Occipital lobe (tissue), 1 donor: ENCODE measurements at regions not wholly inside any gene's neighbourhood (a gene's known extent, or its start where the extent isn't known, plus 50 kb on each side); places are given as distances from the start of the nearest gene placed in this dataset.

Experiments used
- DNase-seq: peaks from one replicate; lab custom pipeline; 2025; lab: John Stamatoyannopoulos, UW

DNA sequence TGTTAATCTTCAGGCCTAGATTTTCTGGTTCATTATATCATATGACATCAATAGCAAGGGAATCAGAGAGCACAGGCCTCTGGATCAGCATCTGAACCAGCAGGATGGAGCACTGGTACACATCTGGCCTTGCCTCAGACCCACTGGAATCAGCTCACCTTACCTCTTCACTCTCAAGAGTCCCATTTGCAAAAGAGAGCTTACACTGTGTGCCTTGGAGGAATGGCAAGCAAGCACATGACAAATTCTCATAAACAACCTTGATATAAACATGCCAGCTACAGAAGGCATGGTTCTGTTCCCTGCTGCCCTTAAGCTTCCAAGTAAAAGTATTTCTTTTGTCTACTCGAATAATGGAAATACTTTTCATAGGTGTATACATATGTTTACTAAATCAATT lies 128.6 kb upstream of the CPM start:
- DNase-seq = no peak

DNA sequence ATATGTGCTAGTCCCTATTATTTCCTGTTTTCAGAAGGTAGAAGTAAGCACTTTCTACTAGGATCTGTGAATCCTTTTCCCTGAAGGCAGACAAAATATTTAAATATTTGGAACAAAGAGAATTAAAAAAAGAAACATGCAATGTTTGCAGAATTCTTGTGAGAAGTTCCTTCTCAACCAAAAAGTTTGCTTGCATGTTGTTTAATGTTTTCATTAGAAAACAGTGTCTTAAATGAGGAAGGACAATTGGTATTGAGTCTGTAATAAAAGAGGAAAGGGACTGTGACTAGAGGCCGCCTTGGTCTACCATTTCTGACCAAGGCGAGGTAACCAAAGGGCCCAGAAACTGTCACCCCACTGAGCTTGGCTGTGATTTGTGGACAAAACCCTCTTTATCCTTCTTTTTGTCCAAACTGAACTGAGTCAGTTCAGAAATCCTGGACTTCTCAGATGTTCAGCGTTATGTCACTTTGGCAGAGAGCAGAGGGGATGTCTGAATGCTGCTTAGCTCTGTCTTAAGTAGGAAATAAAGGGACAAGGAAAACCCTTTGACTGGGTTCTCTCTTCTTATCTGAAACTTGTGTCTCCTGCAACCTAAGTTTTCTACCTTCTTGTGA lies 129.8 kb upstream of the CPM start:
- DNase-seq = no peak

DNA sequence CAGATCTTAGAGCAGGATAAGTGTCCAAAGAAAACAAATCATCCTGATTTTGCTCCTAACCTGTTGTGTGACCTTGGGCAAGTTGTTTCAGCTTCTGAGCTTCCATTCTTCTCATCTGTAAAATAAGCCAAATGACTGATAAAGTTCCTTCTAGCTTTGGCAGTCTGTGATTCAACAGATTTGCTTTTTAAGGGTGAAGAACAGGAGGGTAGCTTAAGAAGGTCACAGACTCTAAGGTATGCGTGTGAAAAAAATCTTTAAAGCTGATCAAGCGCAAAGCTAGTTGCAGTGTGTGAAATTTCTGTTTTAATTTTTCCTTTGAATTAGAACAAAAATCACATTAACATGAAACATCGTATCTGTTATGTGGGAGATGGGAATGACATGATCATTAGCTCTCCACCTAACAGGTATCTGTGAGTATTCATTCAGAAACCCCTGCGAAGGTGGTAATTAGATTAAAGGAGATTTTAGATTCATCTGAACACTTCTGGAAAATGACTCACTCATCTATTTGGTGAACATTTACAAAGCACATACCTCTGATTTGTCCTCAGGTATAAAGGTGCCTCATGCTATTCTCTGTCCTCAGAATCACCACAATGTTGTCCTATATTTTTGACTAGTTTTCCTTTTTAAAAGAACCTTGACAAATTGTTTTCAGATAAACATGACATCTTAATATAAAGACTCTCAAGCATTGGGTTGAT lies 131.9 kb upstream of the CPM start:
- DNase-seq = no peak

DNA sequence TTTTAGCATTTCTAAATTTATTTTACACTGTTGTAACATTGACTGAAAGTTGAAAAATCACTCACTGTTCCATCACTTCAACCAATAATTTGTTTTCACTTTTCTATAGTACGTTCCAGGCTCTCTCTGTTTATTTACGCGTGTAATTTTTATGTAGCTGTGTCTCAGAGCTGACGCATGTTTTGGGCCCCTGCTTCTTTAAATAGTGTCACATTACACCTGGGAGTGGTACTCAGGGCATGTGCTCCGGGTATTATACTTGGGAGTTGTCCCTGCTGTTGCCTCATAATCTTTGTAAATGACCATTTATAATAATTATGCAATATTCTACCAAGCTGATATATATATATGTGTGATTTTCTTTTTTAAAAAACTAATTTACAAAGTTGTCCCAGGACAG lies 132.8 kb upstream of the CPM start:
- no peak for DNase-seq

DNA sequence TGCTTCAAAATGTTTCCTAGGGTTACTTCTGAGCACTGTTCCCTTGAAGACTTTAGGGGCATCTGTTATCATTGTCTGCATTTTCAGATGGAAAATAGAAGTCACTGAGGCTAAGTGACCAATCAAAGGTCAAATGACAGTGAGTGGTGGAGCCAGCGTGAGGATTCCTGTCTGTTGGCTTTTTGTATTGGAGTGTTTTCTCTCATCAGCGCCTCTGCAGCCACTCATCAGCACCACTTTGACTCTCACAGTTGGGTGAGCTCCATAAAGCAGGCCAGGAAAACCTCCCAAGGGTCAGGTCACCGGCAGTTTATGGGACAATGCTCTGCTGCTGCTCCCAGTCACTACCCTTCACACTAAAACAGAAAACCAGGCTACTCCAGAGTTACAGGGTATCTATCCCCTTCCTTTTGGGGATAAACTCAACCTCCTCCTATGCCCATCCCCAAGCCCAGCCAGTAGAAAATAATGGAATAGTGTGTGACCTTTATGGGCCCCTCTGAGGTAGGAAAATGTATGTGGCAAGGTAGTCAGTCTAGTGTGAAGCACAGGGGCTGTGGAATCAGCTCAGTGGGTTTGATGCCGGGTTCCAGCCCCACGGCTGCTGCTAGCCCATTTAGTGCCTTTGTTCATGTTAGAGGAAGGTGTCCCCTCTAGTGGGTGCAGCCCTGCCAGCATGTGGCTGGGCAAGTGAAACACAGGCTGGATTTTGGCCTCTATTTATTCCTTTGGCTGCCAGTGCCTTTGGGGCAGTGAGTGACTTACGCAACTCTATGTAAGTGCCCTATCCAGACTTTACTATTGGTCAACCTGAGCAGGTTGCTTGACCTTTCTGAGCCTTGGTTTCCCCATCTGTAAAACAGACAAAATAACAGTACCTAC lies 133.8 kb upstream of the CPM start:
- DNase-seq = no peak

DNA sequence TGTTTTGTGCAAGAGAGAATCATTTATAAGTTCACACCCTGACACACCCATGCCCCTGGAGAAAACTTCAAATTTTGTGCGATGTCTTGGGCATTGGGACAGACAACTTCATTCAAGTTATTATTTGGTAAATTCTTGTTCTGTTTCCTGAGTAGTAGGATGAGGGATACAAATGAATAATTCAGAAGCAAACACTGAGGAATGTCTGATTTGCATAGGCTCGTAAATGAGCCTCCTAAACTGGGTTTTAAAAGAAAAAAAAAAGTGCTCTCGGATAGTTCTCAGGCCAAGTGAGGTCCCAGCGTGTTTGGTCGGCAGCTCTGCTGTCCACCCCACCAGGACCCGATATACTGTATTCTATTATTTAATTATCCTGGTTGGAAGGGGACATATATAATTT lies 134.7 kb upstream of the CPM start:
- DNase-seq = no peak

DNA sequence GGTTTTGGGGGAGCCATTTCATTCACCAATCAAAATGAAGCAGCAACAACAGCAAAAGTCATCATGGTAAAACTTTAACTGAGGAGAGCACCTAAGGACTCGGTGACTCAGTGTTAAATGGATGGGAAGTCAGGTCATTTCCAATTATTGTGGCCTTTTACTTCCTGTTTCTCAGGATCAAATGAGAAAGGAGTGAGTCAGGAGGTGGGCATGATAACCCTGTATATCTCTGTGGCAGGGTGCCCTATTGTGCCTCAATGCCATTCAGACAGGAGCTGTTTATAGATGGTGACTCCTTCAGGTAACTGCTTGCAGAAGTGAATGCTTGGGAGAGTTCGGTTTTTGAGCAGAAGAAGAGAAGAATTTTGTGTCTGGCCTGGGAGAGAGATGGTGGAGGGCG lies 135.5 kb upstream of the CPM start:
- no peak for DNase-seq

DNA sequence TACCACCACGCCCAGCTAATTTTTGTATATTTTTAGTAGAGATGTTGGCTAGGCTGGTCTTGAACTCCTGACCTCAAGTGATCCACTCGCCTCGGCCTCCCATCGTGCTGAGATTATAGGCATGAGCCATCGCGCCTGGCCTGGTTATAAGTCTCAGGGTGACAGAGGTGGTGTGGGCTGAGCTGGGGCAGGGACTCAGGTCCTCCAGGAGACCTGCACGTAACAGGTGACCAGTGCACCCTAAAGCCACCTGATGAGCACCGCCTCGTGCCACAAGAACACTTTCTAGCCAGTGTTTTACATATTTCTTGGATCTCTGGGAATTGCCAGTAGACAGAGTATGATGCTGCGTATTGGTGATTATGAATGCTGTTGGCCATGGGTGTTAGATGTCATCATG lies 136.5 kb upstream of the CPM start:
- DNase-seq = no peak

DNA sequence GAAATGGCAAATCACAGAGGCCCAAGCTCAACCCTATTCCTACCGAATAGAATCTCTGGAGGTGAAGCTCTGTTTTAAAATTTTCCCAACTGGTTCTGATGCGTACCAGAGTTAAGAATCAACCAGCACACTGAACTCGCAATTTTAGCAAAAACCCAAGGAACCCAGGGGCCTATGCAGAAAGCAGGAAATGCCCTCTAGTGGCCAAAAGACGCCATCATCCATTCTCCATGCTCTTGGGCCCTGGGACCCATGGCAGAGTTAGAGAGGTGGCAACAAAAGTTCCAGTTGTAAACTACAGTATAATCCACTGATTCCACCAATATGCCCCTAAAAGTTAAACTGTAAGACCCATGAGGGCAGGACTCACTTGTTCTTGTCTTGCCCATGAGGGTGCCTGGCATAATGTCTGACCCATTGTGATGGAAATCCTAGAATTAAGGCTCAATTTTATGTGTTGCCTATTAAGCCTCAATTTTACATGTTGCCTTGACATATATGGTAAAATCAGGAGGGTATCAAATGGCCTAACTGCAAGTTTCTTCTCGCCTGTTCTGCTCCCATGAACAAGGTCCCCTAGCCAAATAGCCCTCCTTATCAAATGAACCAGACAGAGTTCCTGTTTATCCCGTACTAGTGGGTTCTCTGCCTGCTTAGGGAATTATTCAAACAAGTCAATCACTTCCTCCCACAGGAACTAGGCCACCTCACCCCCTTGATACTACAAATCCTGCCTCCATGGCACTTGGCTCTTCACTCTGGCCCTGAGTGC lies 137.5 kb upstream of the CPM start:
- DNase-seq = no peak

DNA sequence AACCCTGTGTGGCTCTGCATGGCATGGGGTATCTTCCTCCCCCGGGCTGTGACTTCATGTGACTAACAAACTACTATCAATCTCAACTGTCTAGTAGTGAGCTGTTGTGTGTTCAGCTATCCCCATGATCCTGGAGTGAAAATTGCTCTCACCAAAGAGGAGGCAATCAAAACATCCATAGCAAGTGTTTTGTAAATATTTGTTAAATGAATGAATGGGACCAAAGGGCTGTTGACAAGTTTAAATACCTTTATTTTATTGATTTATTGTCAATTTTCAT lies 138.1 kb upstream of the CPM start:
- DNase-seq = no peak

DNA sequence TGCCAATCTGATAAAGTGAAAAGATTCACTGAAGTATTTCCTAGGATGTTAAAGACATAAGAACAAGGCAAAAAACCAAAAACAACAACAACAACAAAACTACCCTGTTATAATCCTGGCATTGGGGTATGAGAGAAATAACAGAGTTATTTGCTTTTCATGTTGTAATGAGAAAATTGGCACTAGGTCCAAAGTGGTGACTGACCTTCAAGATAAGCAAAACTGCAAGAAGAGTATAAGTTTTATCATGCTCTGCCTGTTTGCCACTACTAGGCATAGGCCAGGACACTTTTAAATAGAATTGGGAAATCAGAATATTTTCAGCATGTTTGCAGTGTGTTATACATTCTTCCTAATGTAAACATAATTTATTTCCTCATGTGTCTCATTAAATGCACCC lies 140.1 kb upstream of the CPM start:
- no peak for DNase-seq

DNA sequence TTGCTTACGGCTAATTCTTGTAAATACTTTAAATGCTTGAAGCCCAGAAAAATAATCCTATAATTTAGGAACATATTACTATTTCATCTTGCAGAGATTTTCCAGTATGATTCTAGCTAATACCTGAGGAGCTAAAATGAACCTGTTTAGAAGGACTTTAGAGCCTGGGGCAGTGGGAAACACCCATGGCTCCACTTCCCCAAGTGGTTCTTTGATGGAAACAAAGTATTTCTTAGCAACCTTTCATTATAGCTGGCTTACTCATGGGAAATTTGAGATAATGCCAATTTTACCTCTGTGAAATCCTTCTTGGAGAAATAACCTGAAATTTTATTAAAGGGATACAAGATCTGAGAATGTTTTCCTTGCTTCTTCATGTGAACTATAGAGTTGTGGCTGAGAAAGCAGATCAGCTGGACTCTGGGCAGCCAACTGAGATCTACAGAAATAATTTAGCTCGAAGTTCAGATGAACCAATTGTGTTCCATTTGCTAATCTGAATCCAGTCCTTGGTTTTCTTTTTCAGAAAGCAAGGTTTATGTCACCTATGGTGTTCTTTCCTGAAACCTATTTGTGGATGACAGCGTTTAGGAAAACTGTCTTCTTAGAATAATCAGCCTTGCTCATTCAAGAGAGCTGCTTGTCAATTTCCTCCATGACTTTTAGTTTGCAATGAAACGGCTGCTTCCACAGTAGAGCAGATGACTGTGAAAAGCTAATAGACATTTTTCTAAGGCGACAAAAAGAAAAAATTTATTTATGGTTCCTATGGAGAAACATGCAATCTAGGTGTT lies 141.8 kb upstream of the CPM start:
- DNase-seq = no peak

DNA sequence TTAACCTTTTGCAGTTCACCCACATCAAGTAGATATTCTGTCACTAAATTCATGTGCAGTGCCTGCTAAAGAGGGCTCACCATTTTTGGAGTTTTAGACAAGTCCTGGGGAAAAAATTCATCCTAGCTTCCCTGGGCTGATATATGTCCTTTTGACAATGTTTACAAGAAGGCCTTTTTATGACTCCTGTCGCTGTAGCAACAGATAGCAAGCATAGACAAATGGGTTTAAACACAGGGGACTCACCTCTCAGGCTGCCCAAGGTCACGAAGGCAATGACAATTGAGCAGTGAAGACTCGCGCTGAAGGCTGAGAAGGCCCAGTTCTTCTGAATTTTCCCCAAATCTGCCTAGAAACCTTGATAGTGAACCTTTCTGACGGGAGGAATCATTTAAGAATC lies 150.7 kb upstream of the CPM start:
- DNase-seq = no peak

DNA sequence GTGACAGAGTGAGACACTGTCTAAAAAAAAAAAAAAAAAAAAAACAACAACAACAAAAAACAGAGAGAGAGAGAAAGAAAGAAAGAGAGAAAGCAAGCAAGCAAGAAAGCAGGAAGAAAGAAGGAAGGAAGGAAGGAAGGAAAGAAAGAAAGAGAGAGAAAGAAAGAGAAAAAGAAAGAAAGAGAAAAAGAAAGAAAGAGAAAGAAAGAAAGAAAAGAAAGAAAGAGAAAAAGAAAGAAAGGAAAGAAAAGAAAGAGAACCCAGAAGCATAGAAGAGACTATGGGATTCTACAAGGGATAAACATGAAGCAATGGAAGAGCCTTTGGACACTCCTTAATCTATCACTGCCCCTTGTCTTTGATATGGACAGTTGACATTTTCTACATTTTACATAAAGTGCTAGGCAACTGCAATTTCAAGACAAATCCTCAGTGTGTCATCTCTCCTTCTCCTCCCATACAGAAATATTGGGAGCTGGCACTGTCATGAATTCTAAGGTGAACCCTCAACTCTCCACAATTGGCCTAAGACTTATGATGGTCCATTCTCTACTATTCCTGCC lies 151.9 kb upstream of the CPM start:
- DNase-seq = no peak

DNA sequence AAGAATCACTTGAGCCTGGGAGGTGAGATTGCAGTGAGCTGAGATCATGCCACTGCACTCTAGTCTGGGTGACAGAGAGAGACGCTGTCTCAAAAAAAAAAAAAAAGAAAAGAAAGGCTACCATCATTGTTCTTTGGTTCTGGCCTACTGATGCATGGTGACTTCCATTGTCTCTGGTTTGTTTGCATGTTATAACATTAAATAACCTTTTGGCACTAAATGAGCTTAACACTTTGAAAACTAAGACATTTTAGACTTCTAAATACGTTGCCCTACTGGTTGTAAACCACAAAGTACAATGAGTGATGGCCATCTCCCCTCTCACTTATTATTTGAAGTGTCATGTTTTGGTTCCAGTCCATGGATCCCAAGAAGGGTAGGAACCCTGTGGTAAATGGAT lies 152.9 kb upstream of the CPM start:
- DNase-seq = no peak

DNA sequence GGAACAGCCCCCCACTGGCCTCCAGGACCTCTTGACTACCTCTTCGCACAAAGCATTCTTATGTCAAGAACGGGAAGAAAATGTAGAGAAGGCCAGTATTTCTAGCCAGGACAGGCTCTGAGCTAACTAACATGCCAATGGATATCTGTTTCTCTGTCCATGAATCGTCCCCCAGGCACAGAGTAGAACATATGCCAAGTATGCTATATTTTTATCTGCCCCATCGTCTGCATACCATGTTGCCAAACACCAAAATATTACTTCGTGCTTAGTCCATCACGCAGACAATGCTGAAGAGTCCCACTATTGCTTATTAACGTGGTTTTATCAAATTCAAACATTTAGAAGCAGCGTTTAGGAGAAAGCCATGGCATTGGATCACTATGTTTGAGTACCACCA lies 151.4 kb upstream of the CPSF6 start:
- no peak for DNase-seq

DNA sequence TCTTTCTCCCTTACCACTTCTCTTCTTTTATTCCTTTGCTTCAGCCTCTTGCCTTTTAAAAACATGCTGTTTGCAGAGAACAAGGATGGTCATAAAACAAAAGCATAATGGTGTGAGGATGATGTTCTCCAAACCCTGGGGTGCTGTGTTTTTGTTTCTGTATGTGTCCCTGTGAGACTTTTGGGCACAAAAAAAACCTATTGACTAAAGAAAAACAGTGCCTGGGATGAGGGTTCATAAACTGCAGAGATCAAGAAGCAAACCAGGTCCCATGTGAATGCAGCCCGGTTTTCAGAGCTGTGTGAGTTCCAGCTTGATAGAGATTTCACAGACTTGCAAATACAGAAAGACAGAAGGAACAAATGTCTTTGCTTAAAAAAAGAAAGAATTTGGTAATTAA lies 148.6 kb upstream of the CPSF6 start:
- no peak for DNase-seq

DNA sequence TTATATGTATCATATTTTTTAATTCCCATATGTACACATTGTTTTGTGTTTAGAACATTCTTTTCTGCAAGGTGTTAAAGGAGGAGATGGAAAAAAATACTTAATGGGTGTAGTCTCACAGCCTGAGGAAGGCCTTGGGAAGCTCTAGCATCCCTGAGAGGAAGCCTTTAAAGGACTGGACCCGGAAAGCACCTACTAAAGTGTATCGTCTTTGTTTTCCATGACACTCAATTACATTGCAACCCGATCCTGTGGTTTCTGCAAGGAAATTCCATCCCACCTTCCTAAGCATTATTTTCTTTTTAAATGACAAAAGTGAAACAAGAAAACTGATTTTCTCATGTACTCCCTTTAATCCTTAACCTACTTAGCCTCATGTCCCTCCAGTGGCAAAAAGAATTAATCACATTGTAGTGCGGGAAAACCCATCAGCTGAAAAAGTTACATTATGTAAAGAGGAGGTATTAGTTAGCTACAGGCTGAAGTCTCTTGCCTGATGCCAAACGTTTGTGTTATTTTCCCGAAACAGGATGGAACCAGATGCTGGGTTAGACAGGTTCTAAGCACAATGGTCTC lies 147.8 kb upstream of the CPSF6 start:
- no peak for DNase-seq

DNA sequence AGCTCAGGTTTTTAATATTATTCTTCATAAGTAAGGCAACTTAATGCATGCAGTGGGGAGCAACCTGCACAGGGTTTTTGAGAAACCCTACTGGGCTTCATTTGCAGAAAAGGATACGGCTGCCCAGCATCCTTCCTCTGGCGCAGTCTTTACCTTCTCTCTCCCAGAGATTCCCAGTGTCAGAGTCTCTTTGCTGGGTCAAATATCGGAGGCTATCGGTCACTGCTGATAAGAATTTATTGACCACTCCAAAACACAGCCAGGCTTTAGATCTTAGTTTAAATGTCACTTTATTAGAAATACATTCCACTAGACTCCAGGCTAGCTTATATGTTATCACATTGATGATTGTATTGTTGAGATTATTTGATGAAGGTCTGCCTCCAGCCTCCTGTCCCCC lies 147.2 kb upstream of the CPSF6 start:
- DNase-seq = no peak

DNA sequence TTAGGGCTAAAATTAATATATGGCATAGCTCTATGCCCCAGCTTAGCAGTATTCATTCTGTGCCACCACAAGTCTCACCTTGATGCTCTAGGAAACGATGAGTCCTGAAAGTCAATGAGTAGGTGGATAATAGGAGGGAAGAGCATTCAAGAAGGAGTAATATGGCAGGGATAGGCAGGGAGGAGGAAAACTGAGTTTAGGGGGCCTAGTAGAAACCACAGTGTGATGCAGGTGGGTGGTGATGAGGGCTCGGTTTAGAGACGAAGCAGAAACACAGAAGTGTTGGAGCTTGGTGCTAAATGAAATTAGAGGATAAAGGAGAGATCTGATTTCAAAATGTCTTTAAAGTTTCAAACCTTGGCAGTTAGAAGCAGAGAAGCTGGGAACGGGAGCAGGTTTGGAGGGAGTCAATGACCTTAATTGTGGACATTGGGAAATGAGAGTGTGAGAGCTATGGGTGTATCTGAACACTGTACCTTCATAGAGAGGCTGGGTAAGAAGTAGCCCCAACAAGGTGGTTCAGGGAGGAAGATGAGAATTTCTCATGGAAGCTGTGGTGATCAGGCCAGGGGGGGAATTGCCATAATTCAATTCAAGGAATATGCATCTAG lies 144.7 kb upstream of the CPSF6 start:
- no peak for DNase-seq
